ENCODE measurements at regions not wholly inside any gene's neighbourhood (a gene's known extent, or its start where the extent isn't known, plus 50 kb on each side); places are given as distances from the start of the nearest gene placed in this dataset.

DNA sequence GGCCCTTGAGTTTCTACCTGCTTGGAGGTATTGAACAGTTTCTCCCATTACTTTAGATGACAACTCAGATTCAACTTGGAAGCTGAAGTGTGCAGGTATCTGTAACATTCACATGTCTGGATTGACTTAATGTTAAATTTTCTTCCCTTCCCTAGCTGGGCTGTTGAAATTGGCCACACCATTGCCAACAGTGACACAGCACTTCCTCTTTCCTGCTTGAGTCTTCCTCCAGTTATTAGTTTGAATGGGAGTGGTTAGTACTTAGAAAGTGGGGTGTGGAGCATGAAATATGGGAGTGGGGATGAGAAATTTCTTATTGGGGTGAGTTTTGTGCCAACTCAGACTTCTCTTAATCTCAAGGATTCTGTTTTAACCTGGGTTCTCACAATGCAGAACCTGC, 454.9 kb downstream of the KCNJ2 start:
- no peaks in the 10 kb centered on the region for H3K36me3 ChIP-seq (ENCODE audit: control insufficient read depth in 2 of 4, insufficient read depth in 4 of 4, low read length in 3 of 4)
- no peak overlapping the region for H2BK15ac ChIP-seq (ENCODE audit: low read length)
- ChIA-PET CTCF (ENCODE audit: partially characterized antibody) (interaction anchor here (1.6 kb wide), 1 partner anchor 1015 kb away, joined by 4 read pairs; no protein-coding TSS in a partner anchor), POLR2A (ENCODE audit: partially characterized antibody) (no interaction called here)
- no peak overlapping the region for H3K18ac ChIP-seq (ENCODE audit: extremely low read depth, low read length)
- H3K14ac ChIP-seq (ENCODE audit: insufficient read length) = no peak overlapping the region
- no peaks in the 10 kb centered on the region for H3K4me1 ChIP-seq (replicated peaks in 1 of 4; ENCODE audit: control insufficient read depth in 3 of 4, insufficient read depth in 4 of 4, low read length in 3 of 4)
- no peaks in the 10 kb centered on the region for H3K79me1 ChIP-seq (ENCODE audit: low read depth, low read length)
- no peak overlapping the region for H3K27ac ChIP-seq (ENCODE audit: low read depth, low read length)
- no peak overlapping the region for H4K5ac ChIP-seq (ENCODE audit: insufficient read length, low read depth, low read length)
- no peak overlapping the region for H3K23ac ChIP-seq (ENCODE audit: insufficient read length)
- FAIRE-seq (no peak), DNase-seq (ENCODE audit: low read depth in 1 of 2, low spot score in 2 of 2) (no peak)
- no peak overlapping the region for H2BK20ac ChIP-seq (ENCODE audit: low read length)
- H2BK120ac ChIP-seq (replicated peaks; ENCODE audit: low read depth, low read length) = no peak overlapping the region
- no peak overlapping the region for H4K91ac ChIP-seq (replicated peaks; ENCODE audit: insufficient read length, low read length)
- H3K4me3 ChIP-seq (ENCODE audit: extremely low read depth in 1 of 4, insufficient read depth in 2 of 4, low read depth in 3 of 4, low read length in 4 of 4) = no peak overlapping the region
- no peaks in the 10 kb centered on the region for H4K20me1 ChIP-seq (replicated peaks in 1 of 2; ENCODE audit: control insufficient read depth in 1 of 2, insufficient read depth in 2 of 2, low read length in 2 of 2)
- H3K79me2 ChIP-seq (ENCODE audit: control insufficient read depth in 1 of 2, insufficient read depth in 2 of 2, low read length in 2 of 2) = no peaks in the 10 kb centered on the region
- H3K4me2 ChIP-seq (ENCODE audit: insufficient read depth in 1 of 2, low read depth in 2 of 2, low read length in 2 of 2) = no peak overlapping the region
- H2BK12ac ChIP-seq (ENCODE audit: low read depth, low read length) = no peak overlapping the region
- no peaks in the 10 kb centered on the region for H3K27me3 ChIP-seq (replicated peaks in 1 of 4; ENCODE audit: control insufficient read depth in 3 of 4, extremely low read depth in 1 of 4, insufficient read depth in 3 of 4, low read length in 3 of 4)
- no peak overlapping the region for H2BK5ac ChIP-seq (ENCODE audit: low read depth, low read length)
- H4K8ac ChIP-seq (ENCODE audit: extremely low read depth, insufficient read depth, low read length) = no peak overlapping the region
- no peak overlapping the region for H2AFZ ChIP-seq (ENCODE audit: low read length)
- no peak overlapping the region for H2AK5ac ChIP-seq (ENCODE audit: low read depth, low read length)
- H3K9me3 ChIP-seq (ENCODE audit: insufficient read depth in 2 of 2, low read depth in 1 of 2, low read length in 1 of 2) = no peaks in the 10 kb centered on the region
- no peak for TF ChIP-seq EGR1 (IDR thresholded peaks at IDR 0.05; ENCODE audit: borderline replicate concordance, low read depth, low read length)
- no peaks in the 10 kb centered on the region; the same call in 1 of the 2 replicates for H3K23me2 ChIP-seq (ENCODE audit: low read depth, low read length)
- H3K9ac ChIP-seq (replicated peaks in 1 of 4; ENCODE audit: extremely low read depth in 1 of 4, low read depth in 3 of 4, low read length in 3 of 4) = no peak overlapping the region
- no peak overlapping the region for H3K4ac ChIP-seq (replicated peaks; ENCODE audit: insufficient read length, low read depth, low read length)
- no peak overlapping the region for H3K56ac ChIP-seq (replicated peaks; ENCODE audit: insufficient read length, low read depth, low read length)
